ENCODE measurements at regions not wholly inside any gene's neighbourhood (a gene's known extent, or its start where the extent isn't known, plus 50 kb on each side); places are given as distances from the start of the nearest gene placed in this dataset.

- Histone ChIP-seq H3F3A (ENCODE audit: insufficient read depth, low read depth) (no peaks in the 10 kb centered on the region), H3K27ac (no peak overlapping the region), H3K4me3 (no peak overlapping the region), H3K36me3 (ENCODE audit: low read depth) (no peaks in the 10 kb centered on the region), H3K9me2 (ENCODE audit: insufficient read depth) (no peaks in the 10 kb centered on the region), H3K9me3 (ENCODE audit: insufficient read depth, low read depth) (no peaks in the 10 kb centered on the region), H4K20me1 (ENCODE audit: insufficient read depth) (no peaks in the 10 kb centered on the region), H3K27me3 (ENCODE audit: insufficient read depth, low read depth) (no peaks in the 10 kb centered on the region), H3K4me2 (no peak overlapping the region), H3K79me2 (ENCODE audit: low read depth) (no peaks in the 10 kb centered on the region), H2AFZ (no peak overlapping the region), H3K4me1 (replicated peaks; ENCODE audit: insufficient read depth) (no peaks in the 10 kb centered on the region)
- no TSS peak for BruUV-seq (replicated peaks)
- ChIA-PET POLR2A (ENCODE audit: unreplicated experiment) (no interaction called here), CTCF (no interaction called here)
- no peak for DNase-seq
- TF ChIP-seq EZH2 (IDR thresholded peaks at IDR 0.05; ENCODE audit: low read depth) (no peak), CTCF (conservative IDR thresholded peaks at IDR 0.05) (no peak)
- intact Hi-C loops (cut with micrococcal nuclease; ENCODE audit: unreplicated experiment) = no loop called here
Observed at GRCh38 chr10:125276133-125276532, 115.8 kb upstream of the CTBP2 start.

DNA sequence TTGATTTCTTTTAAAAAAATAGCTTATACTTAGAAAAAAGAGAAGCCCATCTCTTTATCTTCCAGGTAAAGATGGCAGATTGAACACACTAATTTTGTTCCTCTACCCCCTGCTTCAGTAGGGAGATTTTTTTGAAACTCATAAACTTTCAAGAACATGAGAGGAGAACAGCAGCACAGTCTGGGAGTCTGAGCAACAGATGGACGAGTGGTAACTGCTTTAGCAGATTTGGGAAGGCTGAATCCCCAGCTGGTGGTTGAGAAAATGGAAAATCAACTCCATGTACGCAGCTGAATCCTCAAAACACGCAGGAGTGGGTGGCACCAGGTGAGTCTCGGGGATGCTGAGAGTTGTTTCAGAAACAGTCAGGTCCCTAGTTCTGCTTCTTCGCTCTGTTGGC, 114.6 kb upstream of the CTBP2 start:
- no peak for DNase-seq
- H3K4me1 ChIP-seq (replicated peaks; ENCODE audit: insufficient read depth) = no peaks in the 10 kb centered on the region
- TF ChIP-seq EZH2 (IDR thresholded peaks at IDR 0.05; ENCODE audit: low read depth) = no peak
- TF ChIP-seq CTCF (conservative IDR thresholded peaks at IDR 0.05) = no peak
- BruUV-seq (replicated peaks) = no TSS peak
- H3K4me2 ChIP-seq = no peak overlapping the region
- intact Hi-C loops (cut with micrococcal nuclease; ENCODE audit: unreplicated experiment) = no loop called here
- no peak overlapping the region for H2AFZ ChIP-seq
- CTCF ChIA-PET = no interaction called here
- H4K20me1 ChIP-seq (ENCODE audit: insufficient read depth) = no peaks in the 10 kb centered on the region
- no peak overlapping the region for H3K4me3 ChIP-seq
- no peaks in the 10 kb centered on the region for H3K27me3 ChIP-seq (ENCODE audit: insufficient read depth, low read depth)
- POLR2A ChIA-PET (ENCODE audit: unreplicated experiment) = no interaction called here
- no peaks in the 10 kb centered on the region for H3F3A ChIP-seq (ENCODE audit: insufficient read depth, low read depth)
- H3K9me3 ChIP-seq (ENCODE audit: insufficient read depth, low read depth) = no peaks in the 10 kb centered on the region
- H3K27ac ChIP-seq = no peak overlapping the region
- H3K36me3 ChIP-seq (ENCODE audit: low read depth) = no peaks in the 10 kb centered on the region
- H3K9me2 ChIP-seq (ENCODE audit: insufficient read depth) = no peaks in the 10 kb centered on the region
- no peaks in the 10 kb centered on the region for H3K79me2 ChIP-seq (ENCODE audit: low read depth)

GRCh38 chr10:125273023-125273422, 112.7 kb upstream of the CTBP2 start:
- H3K27ac ChIP-seq = no peak overlapping the region
- H3K79me2 ChIP-seq (ENCODE audit: low read depth) = no peaks in the 10 kb centered on the region
- TF ChIP-seq CTCF (conservative IDR thresholded peaks at IDR 0.05) (no peak), EZH2 (IDR thresholded peaks at IDR 0.05; ENCODE audit: low read depth) (no peak)
- ChIA-PET CTCF (no interaction called here), POLR2A (ENCODE audit: unreplicated experiment) (no interaction called here)
- no peaks in the 10 kb centered on the region for H3F3A ChIP-seq (ENCODE audit: insufficient read depth, low read depth)
- H4K20me1 ChIP-seq (ENCODE audit: insufficient read depth) = no peaks in the 10 kb centered on the region
- H3K9me2 ChIP-seq (ENCODE audit: insufficient read depth) = no peaks in the 10 kb centered on the region
- H3K4me2 ChIP-seq = no peak overlapping the region
- no peak overlapping the region for H2AFZ ChIP-seq
- intact Hi-C loops (cut with micrococcal nuclease; ENCODE audit: unreplicated experiment) = no loop called here
- no peaks in the 10 kb centered on the region for H3K36me3 ChIP-seq (ENCODE audit: low read depth)
- DNase-seq = no peak
- no peaks in the 10 kb centered on the region for H3K9me3 ChIP-seq (ENCODE audit: insufficient read depth, low read depth)
- H3K4me3 ChIP-seq = no peak overlapping the region
- no TSS peak for BruUV-seq (replicated peaks)
- H3K4me1 ChIP-seq (replicated peaks; ENCODE audit: insufficient read depth) = no peaks in the 10 kb centered on the region
- H3K27me3 ChIP-seq (ENCODE audit: insufficient read depth, low read depth) = no peaks in the 10 kb centered on the region
